GM12878 (cell line): ENCODE measurements at regions not wholly inside any gene's neighbourhood (a gene's known extent, or its start where the extent isn't known, plus 50 kb on each side); places are given as distances from the start of the nearest gene placed in this dataset.

ENCODE experiments used
- ATAC-seq: fragments of 200-7000 bp; cut with Tn5 transposase; 3 replicates; pipeline ENCODE4 v1.9.1; 2020; ENCODE audit warnings: mild to moderate bottlenecking, moderate library complexity
- BruUV-seq: library from RNA; stranded (reverse); fragments of 400-500 nt; replicated peaks from 2 replicates; lab custom pipeline; 2021; lab: Mats Ljungman, UMichigan
- CTCF ChIA-PET: fragments of 300-600 bp; sonication (Branson Sonifier 250); formaldehyde crosslinking; extraction: SDS; loops from one replicate; lab custom pipeline; 2021; ENCODE audit warnings: inconsistent platforms; lab: Yijun Ruan, JAX
- POLR2A ChIA-PET: fragments of 350-600 bp; formaldehyde crosslinking; extraction: SDS; loops from one replicate; lab custom pipeline; 2021; ENCODE audit warnings: inconsistent platforms; lab: Charles Lee
- RAD21 ChIA-PET: fragments of 300-600 bp; sonication (Branson Sonifier 250); formaldehyde crosslinking; loops from one replicate; lab custom pipeline; 2023; ENCODE audit warnings: antibody characterized with exemption; ENCODE audit not compliant: unreplicated experiment; lab: Charles Lee
- SMC1A ChIA-PET: fragments of 300-600 bp; sonication (Branson Sonifier 250); formaldehyde crosslinking; loops from one replicate; lab custom pipeline; 2023; ENCODE audit not compliant: unreplicated experiment, uncharacterized antibody; lab: Charles Lee
- DNase-seq: peaks from one replicate; pipeline ENCODE4 v3.0.0-alpha.2; 2011; ENCODE audit warnings: low read depth, low spot score
- FAIRE-seq: peaks from 3 replicates; lab custom pipeline; 2011; peaks lifted over from hg19 to GRCh38; lab: Jason Lieb, UNC
- H2AFZ ChIP-seq: 2 replicates; pipeline ENCODE4 v1.6.0; 2011; ENCODE audit warnings: low read depth, low read length, control low read depth; ENCODE audit not compliant: control insufficient read depth
- H3K27ac ChIP-seq: 2 replicates; pipeline ENCODE4 v1.5.1; 2011; ENCODE audit warnings: control low read depth; ENCODE audit not compliant: control insufficient read depth, insufficient read depth
- H3K27me3 ChIP-seq, 2 experiments: replicated peaks in 1 of 2; 2 replicates each; pipeline versions ENCODE4 v1.6.0 to v1.6.1; 2011; ENCODE audit warnings: low read length in 1 of 2; ENCODE audit not compliant: control insufficient read depth in 2 of 2, insufficient read depth in 2 of 2
- H3K36me3 ChIP-seq, 2 experiments: 2 replicates each; pipeline ENCODE4 v1.5.1; 2011; ENCODE audit warnings: low read length in 1 of 2; ENCODE audit not compliant: control insufficient read depth in 2 of 2, insufficient read depth in 2 of 2
- H3K4me1 ChIP-seq: 2 replicates; pipeline ENCODE4 v1.6.1; 2011; ENCODE audit warnings: mild to moderate bottlenecking, low read length, moderate library complexity, mixed read lengths; ENCODE audit not compliant: control insufficient read depth, insufficient read depth
- H3K4me2 ChIP-seq: 2 replicates; pipeline ENCODE4 v1.6.0; 2011; ENCODE audit warnings: control low read depth; ENCODE audit not compliant: control insufficient read depth, insufficient read depth
- H3K4me3 ChIP-seq: fragments of 200-600 bp; sonication (generic); 2 replicates; pipeline ENCODE4 v1.5.1; 2016
- H3K79me2 ChIP-seq: 2 replicates; pipeline ENCODE4 v1.6.0; 2011; ENCODE audit warnings: low read length; ENCODE audit not compliant: control insufficient read depth, insufficient read depth
- H3K9ac ChIP-seq: 2 replicates; pipeline ENCODE4 v1.8.0; 2011; ENCODE audit warnings: low read length, control low read depth, mixed read lengths; ENCODE audit not compliant: control insufficient read depth, insufficient read depth
- H3K9me3 ChIP-seq: replicated peaks from 3 replicates; pipeline ENCODE4 v1.5.1; 2011; ENCODE audit warnings: mild to moderate bottlenecking, low read length; ENCODE audit not compliant: control insufficient read depth, insufficient read depth
- H4K20me1 ChIP-seq: 2 replicates; pipeline ENCODE4 v1.6.0; 2011; ENCODE audit not compliant: control insufficient read depth, insufficient read depth
- BHLHE40 ChIP-seq, 2 experiments: fragments of 450-650 bp in 1 of 2; IDR thresholded peaks; 2 replicates each; pipeline ENCODE4 v1.6.1; 2011 to 2017; ENCODE audit warnings: low read depth in 2 of 2, borderline replicate concordance in 1 of 2, improper control_type of control experiment in 1 of 2, low read length in 1 of 2, mild to moderate bottlenecking in 1 of 2
- CBX3 ChIP-seq: fragments of 200-600 bp; sonication (generic); IDR thresholded peaks from 2 replicates; pipeline ENCODE4 v1.6.1; 2016; ENCODE audit warnings: low read depth, borderline replicate concordance
- CHD2 ChIP-seq: IDR thresholded peaks from 2 replicates; pipeline ENCODE4 v1.6.1; 2011; ENCODE audit warnings: low read depth, low read length, improper control_type of control experiment, borderline replicate concordance
- CHD4 ChIP-seq: fragments of 200-600 bp; sonication (generic); IDR thresholded peaks from 2 replicates; pipeline ENCODE4 v1.6.1; 2016; ENCODE audit warnings: mild to moderate bottlenecking
- CTCF ChIP-seq, 3 experiments: IDR thresholded peaks in 2 of 3; conservative IDR thresholded peaks in 1 of 3; 2 replicates each; pipeline ENCODE4 v1.5.1; 2011; ENCODE audit warnings: low read depth in 3 of 3, low read length in 3 of 3, mild to moderate bottlenecking in 3 of 3, control low read depth in 2 of 3, moderate library complexity in 2 of 3, inconsistent platforms in 1 of 3, mixed read lengths in 1 of 3; ENCODE audit not compliant: control insufficient read depth in 2 of 3, insufficient read depth in 1 of 3; ENCODE audit errors: extremely low read depth in 1 of 3
- EED ChIP-seq: sonication (generic); IDR thresholded peaks from 2 replicates; pipeline ENCODE4 v1.6.1; 2016; ENCODE audit warnings: antibody characterized with exemption, low read depth
- FOS ChIP-seq: IDR thresholded peaks from 3 replicates; pipeline ENCODE4 v1.6.1; 2011; ENCODE audit warnings: borderline replicate concordance; ENCODE audit not compliant: insufficient read length; ENCODE audit errors: extremely low read depth
- IKZF2 ChIP-seq, 2 experiments: fragments of 450-650 bp; IDR thresholded peaks; 2 replicates each; pipeline ENCODE4 v1.6.1; 2017; ENCODE audit warnings: mild to moderate bottlenecking in 2 of 2, moderate library complexity in 2 of 2
- LARP7 ChIP-seq: fragments of 450-650 bp; IDR thresholded peaks from 2 replicates; pipeline ENCODE4 v1.6.1; 2017; ENCODE audit warnings: mild to moderate bottlenecking
- NBN ChIP-seq: fragments of 450-650 bp; IDR thresholded peaks from 2 replicates; pipeline ENCODE4 v1.6.1; 2016
- NFYA ChIP-seq: IDR thresholded peaks from 2 replicates; pipeline ENCODE4 v1.6.1; 2011; ENCODE audit warnings: low read depth, mild to moderate bottlenecking, low read length, improper control_type of control experiment, borderline replicate concordance
- NR2C1 ChIP-seq: fragments of 450-650 bp; IDR thresholded peaks from 2 replicates; pipeline ENCODE4 v1.6.1; 2017; ENCODE audit warnings: antibody characterized with exemption, mild to moderate bottlenecking, moderate library complexity
- NR2F1 ChIP-seq: fragments of 450-650 bp; conservative IDR thresholded peaks from 2 replicates; pipeline ENCODE4 v1.6.1; 2017; ENCODE audit warnings: mild to moderate bottlenecking
- PBX3 ChIP-seq: IDR thresholded peaks from 2 replicates; pipeline ENCODE4 v1.6.1; 2011; ENCODE audit warnings: mild to moderate bottlenecking, low read depth, low read length, moderate library complexity; ENCODE audit not compliant: insufficient replicate concordance
- SIX5 ChIP-seq: IDR thresholded peaks from 2 replicates; pipeline ENCODE4 v1.6.1; 2011; ENCODE audit warnings: mild to moderate bottlenecking, low read depth, low read length, moderate library complexity; ENCODE audit not compliant: severe bottlenecking
- STAT3 ChIP-seq: IDR thresholded peaks from 2 replicates; pipeline ENCODE4 v1.6.1; 2011; ENCODE audit warnings: low read depth, low read length, improper control_type of control experiment
- TAF1 ChIP-seq: IDR thresholded peaks from 2 replicates; pipeline ENCODE4 v1.6.1; 2011; ENCODE audit warnings: mild to moderate bottlenecking, low read depth, low read length, borderline replicate concordance
- ZBTB11 ChIP-seq: fragments of 450-650 bp; formaldehyde crosslinking; IDR thresholded peaks from 2 replicates; pipeline ENCODE4 v1.5.0; 2022; ENCODE audit warnings: mild to moderate bottlenecking, missing genetic modification characterization
- WGBS: methylation state at CpG from one replicate; pipeline ENCODE4 v1.1.6; 2016; ENCODE audit warnings: low lambda C conversion rate; ENCODE audit not compliant: insufficient replicate concordance, insufficient coverage; ENCODE audit errors: missing lambda C conversion rate; 5-methylcytosine and 5-hydroxymethylcytosine counted together
- in situ Hi-C: fragments of 300-500 bp; cut with MboI; formaldehyde crosslinking; loops from 9 replicates; pipeline ENCODE4 v1.14.3; 2018; ENCODE audit warnings: mixed read lengths
- intact Hi-C: fragments of 100-400 bp; cut with micrococcal nuclease; formaldehyde crosslinking; loops from one replicate; pipeline ENCODE4 v1.14.2; 2022; ENCODE audit not compliant: unreplicated experiment
- TF ChIP-seq, protein P1 (sequence below): IDR thresholded peaks from 2 replicates; pipeline ENCODE4 v1.6.1; 2011; ENCODE audit warnings: low read depth, low read length, improper control_type of control experiment, borderline replicate concordance

- no peaks in the 10 kb centered on the region for H3K36me3 ChIP-seq
- BruUV-seq = no TSS peak
- ChIA-PET POLR2A (no interaction called here), RAD21 (no interaction called here), CTCF (interaction anchor here (0.8 kb wide), 1 partner anchor 8 kb away, joined by 4 read pairs; no protein-coding TSS in a partner anchor), SMC1A (no interaction called here)
- H2AFZ ChIP-seq = no peak overlapping the region
- DNase-seq (no peak), FAIRE-seq (no peak), ATAC-seq (no peak)
- H3K4me3 ChIP-seq = no peak overlapping the region
- no peak overlapping the region for H3K27ac ChIP-seq
- in situ Hi-C loops = no loop called here
- intact Hi-C loops = no loop called here
- H3K9ac ChIP-seq = no peak overlapping the region
- H3K4me2 ChIP-seq = no peak overlapping the region
- TF ChIP-seq PBX3 = no peak
- no peak for TF ChIP-seq EED
- no peak for TF ChIP-seq LARP7
- no peak for TF ChIP-seq CBX3
- no peak for TF ChIP-seq TAF1
- TF ChIP-seq CHD2 = no peak
- no peak for TF ChIP-seq ZBTB11 (CRISPR knock-in tag)
- TF ChIP-seq SIX5 = no peak
- no peak for TF ChIP-seq CHD4
- TF ChIP-seq STAT3 = no peak
- TF ChIP-seq, protein P1, sequence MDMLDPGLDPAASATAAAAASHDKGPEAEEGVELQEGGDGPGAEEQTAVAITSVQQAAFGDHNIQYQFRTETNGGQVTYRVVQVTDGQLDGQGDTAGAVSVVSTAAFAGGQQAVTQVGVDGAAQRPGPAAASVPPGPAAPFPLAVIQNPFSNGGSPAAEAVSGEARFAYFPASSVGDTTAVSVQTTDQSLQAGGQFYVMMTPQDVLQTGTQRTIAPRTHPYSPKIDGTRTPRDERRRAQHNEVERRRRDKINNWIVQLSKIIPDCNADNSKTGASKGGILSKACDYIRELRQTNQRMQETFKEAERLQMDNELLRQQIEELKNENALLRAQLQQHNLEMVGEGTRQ = no peak
- TF ChIP-seq FOS = no peak
- TF ChIP-seq CTCF (IDR thresholded peaks at IDR 0.05 in 2 of 3, conservative IDR thresholded peaks at IDR 0.05 in 1 of 3; ENCODE audit: control insufficient read depth in 2 of 3, extremely low read depth in 1 of 3, insufficient read depth in 1 of 3, low read depth in 3 of 3, low read length in 3 of 3) = no peak
- no peak for TF ChIP-seq IKZF2 (IDR thresholded peaks at IDR 0.05)
- TF ChIP-seq NR2F1 = no peak
- TF ChIP-seq NFYA = no peak
- TF ChIP-seq NBN = no peak
- no peak for TF ChIP-seq NR2C1
- TF ChIP-seq BHLHE40 (IDR thresholded peaks at IDR 0.05; ENCODE audit: borderline replicate concordance in 1 of 2, low read depth in 2 of 2, low read length in 1 of 2) = no peak
- no peaks in the 10 kb centered on the region for H3K9me3 ChIP-seq
- no peaks in the 10 kb centered on the region for H3K79me2 ChIP-seq
- 25% methylated on average over 2 of the region's 2 CpGs for WGBS
- H3K4me1 ChIP-seq = no peaks in the 10 kb centered on the region
- H3K27me3 ChIP-seq = no peaks in the 10 kb centered on the region
- no peaks in the 10 kb centered on the region for H4K20me1 ChIP-seq
These were observed 84.6 kb upstream of the SPAG17 start for GRCh38 chr1:118269598-118269997.
